ENCODE measurements at regions not wholly inside any gene's neighbourhood (a gene's known extent, or its start where the extent isn't known, plus 50 kb on each side); places are given as distances from the start of the nearest gene placed in this dataset.
A peak's percentile ranks its signal among the peaks of the same experiment; 100 is the strongest.

DNA sequence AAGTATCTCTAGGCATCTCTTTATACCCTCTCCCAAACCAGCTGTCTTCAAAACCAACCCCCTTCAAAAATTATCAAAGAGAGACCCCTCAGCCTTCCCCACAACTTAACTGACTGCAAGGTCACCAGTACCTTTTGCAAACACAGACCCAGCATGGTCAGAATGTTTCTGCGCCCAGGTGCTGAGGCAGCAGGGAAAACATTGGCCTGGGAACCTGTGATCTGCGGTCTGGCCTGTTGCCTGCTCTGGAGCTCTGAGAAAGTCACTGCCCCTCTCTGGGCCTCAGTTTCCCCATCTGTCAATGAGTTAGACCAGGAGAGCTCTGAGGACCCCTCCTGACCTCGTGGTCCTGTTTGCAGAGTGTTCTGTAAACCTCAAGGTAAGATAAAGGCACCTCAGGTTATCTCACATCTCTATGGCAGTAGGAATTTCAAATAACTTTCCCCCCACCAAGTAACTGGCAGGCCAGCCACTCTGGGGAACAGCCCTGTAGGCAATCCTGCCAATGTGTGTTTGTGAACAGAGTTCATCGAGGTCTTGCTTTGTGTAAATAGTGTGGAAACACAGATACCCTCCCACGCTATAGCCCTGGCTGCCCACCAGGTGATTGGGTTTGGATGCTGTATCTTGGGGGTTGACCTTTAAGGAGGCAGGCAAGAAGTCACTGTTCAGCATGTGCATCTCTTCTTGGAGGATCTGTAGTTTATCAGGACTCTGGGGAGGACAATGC lies 50.0 kb upstream of the SMAD6 start:
- peak overlapping the region in 2 of 10 donors; percentile 7 to 68 for H3K27ac Mint-ChIP-seq
- DNase-seq, result no peak
- POLR2A ChIA-PET, result no interaction called here
- ATAC-seq, result no peak
- H3K9me3 Mint-ChIP-seq, result no peaks in the 10 kb centered on the region
- no peaks in the 10 kb centered on the region for H3K36me3 Mint-ChIP-seq
- no peak overlapping the region for H3K4me3 Mint-ChIP-seq
- H3K27me3 Mint-ChIP-seq, result peaks cover 5 to 10% (median 8%) of the 10 kb centered on the region in 5 donors
- H3K4me1 Mint-ChIP-seq, result peaks cover 6 to 14% (median 9%) of the 10 kb centered on the region in 4 donors

All from naive thymus-derived CD8-positive, alpha-beta T cell (primary cell).